H9 (cell line): ENCODE measurements at regions not wholly inside any gene's neighbourhood (a gene's known extent, or its start where the extent isn't known, plus 50 kb on each side); places are given as distances from the start of the nearest gene placed in this dataset.

ENCODE experiments used
- DNase-seq: peaks from one replicate; pipeline ENCODE4 v3.0.0-alpha.2; 2017
- H2AFZ ChIP-seq: one replicate; pipeline ENCODE4 v1.6.1; 2013; ENCODE audit warnings: mild to moderate bottlenecking, low read length, control low read depth, moderate library complexity
- H2AK5ac ChIP-seq: 2 replicates; pipeline ENCODE4 v1.6.1; 2013; ENCODE audit warnings: low read length, control low read depth, mixed read lengths; ENCODE audit not compliant: insufficient read length
- H2BK120ac ChIP-seq: one replicate; pipeline ENCODE4 v1.6.1; 2013; ENCODE audit warnings: low read depth, mild to moderate bottlenecking, low read length, control low read depth, inconsistent platforms; ENCODE audit not compliant: poor library complexity, severe bottlenecking
- H2BK12ac ChIP-seq: 2 replicates; pipeline ENCODE4 v1.6.1; 2013; ENCODE audit warnings: low read length, control low read depth, mixed read lengths, low read depth; ENCODE audit not compliant: insufficient read length
- H2BK15ac ChIP-seq: 2 replicates; pipeline ENCODE4 v1.6.1; 2013; ENCODE audit warnings: low read depth, low read length, control low read depth
- H2BK20ac ChIP-seq: one replicate; pipeline ENCODE4 v1.6.1; 2013; ENCODE audit warnings: low read depth, mild to moderate bottlenecking, low read length, control low read depth, inconsistent platforms; ENCODE audit not compliant: poor library complexity, severe bottlenecking
- H2BK5ac ChIP-seq: 2 replicates; pipeline ENCODE4 v1.6.1; 2013; ENCODE audit warnings: low read length, control low read depth, mixed read lengths; ENCODE audit not compliant: insufficient read length
- H3K14ac ChIP-seq: 2 replicates; pipeline ENCODE4 v1.6.1; 2013; ENCODE audit warnings: low read length, control low read depth; ENCODE audit not compliant: insufficient read depth
- H3K18ac ChIP-seq: 2 replicates; pipeline ENCODE4 v1.6.1; 2013; ENCODE audit warnings: low read depth, mild to moderate bottlenecking, mixed read lengths, low read length, control low read depth; ENCODE audit not compliant: insufficient read length
- H3K23ac ChIP-seq: 2 replicates; pipeline ENCODE4 v1.6.1; 2013; ENCODE audit warnings: low read length, control low read depth, mixed read lengths, low read depth; ENCODE audit not compliant: insufficient read length
- H3K23me2 ChIP-seq: 2 replicates; pipeline ENCODE4 v1.6.1; 2013; ENCODE audit warnings: low read depth, mild to moderate bottlenecking, mixed read lengths, low read length, control low read depth; ENCODE audit not compliant: insufficient read length, poor library complexity, severe bottlenecking
- H3K27ac ChIP-seq: 2 replicates; pipeline ENCODE4 v1.5.1; 2013; ENCODE audit warnings: low read length, control low read depth, mixed read lengths, low read depth; ENCODE audit not compliant: insufficient read length
- H3K27me3 ChIP-seq: 2 replicates; pipeline ENCODE4 v1.6.1; 2013; ENCODE audit warnings: low read length, control low read depth, inconsistent platforms; ENCODE audit not compliant: insufficient read depth
- H3K4ac ChIP-seq: 2 replicates; pipeline ENCODE4 v1.6.1; 2013; ENCODE audit warnings: low read depth, mild to moderate bottlenecking, control low read depth, inconsistent platforms, low read length, moderate library complexity
- H3K4me1 ChIP-seq: 2 replicates; pipeline ENCODE4 v1.6.1; 2013; ENCODE audit warnings: low read length, control low read depth, inconsistent platforms; ENCODE audit not compliant: insufficient read depth
- H3K4me2 ChIP-seq: 2 replicates; pipeline ENCODE4 v1.6.1; 2013; ENCODE audit warnings: low read length, control low read depth, mixed read lengths; ENCODE audit not compliant: insufficient read length, insufficient read depth
- H3K56ac ChIP-seq: 2 replicates; pipeline ENCODE4 v1.6.1; 2013; ENCODE audit warnings: low read depth, mild to moderate bottlenecking, mixed read lengths, low read length, control low read depth; ENCODE audit not compliant: insufficient read length
- H3K79me1 ChIP-seq: 2 replicates; pipeline ENCODE4 v1.6.1; 2013; ENCODE audit warnings: low read depth, mild to moderate bottlenecking, moderate library complexity, low read length, control low read depth, inconsistent platforms; ENCODE audit not compliant: insufficient read depth, poor library complexity, severe bottlenecking
- H3K79me2 ChIP-seq: 2 replicates; pipeline ENCODE4 v1.6.1; 2013; ENCODE audit warnings: low read length, control low read depth, inconsistent platforms; ENCODE audit not compliant: insufficient read depth
- H3K9ac ChIP-seq: 2 replicates; pipeline ENCODE4 v1.6.1; 2013; ENCODE audit warnings: low read length, control low read depth, mixed read lengths; ENCODE audit not compliant: insufficient read length; ENCODE audit errors: extremely low read depth
- H3K9me3 ChIP-seq: one replicate; pipeline ENCODE4 v1.6.1; 2013; ENCODE audit warnings: low read depth, low read length, inconsistent platforms; ENCODE audit not compliant: control insufficient read depth
- H3T11ph ChIP-seq: one replicate; pipeline ENCODE4 v1.6.1; 2013; ENCODE audit warnings: mild to moderate bottlenecking, low read length, control low read depth, inconsistent platforms
- H4K20me1 ChIP-seq: one replicate; pipeline ENCODE4 v1.6.1; 2013; ENCODE audit not compliant: control insufficient read depth, insufficient read length, insufficient read depth
- H4K5ac ChIP-seq: 2 replicates; pipeline ENCODE4 v1.6.1; 2013; ENCODE audit warnings: low read depth, mild to moderate bottlenecking, mixed read lengths, low read length, control low read depth; ENCODE audit not compliant: insufficient read length
- H4K8ac ChIP-seq: replicated peaks from 2 replicates; pipeline ENCODE4 v1.6.1; 2013; ENCODE audit warnings: low read length, control low read depth, mixed read lengths, low read depth; ENCODE audit not compliant: insufficient read length
- H4K91ac ChIP-seq: 2 replicates; pipeline ENCODE4 v1.6.1; 2013; ENCODE audit warnings: low read depth, mild to moderate bottlenecking, moderate library complexity, mixed read lengths, low read length, control low read depth; ENCODE audit not compliant: insufficient read length
- H3K27ac Mint-ChIP-seq, 3 experiments: 2 replicates in 2 of 3; 3 replicates in 1 of 3; pipeline ENCODE4 v1.8.0; 2020 to 2021; ENCODE audit warnings: mixed read lengths in 3 of 3, mild to moderate bottlenecking in 1 of 3, moderate library complexity in 1 of 3
- H3K27me3 Mint-ChIP-seq: 2 replicates; pipeline ENCODE4 v1.8.0; 2021; ENCODE audit warnings: low read depth, mild to moderate bottlenecking, moderate library complexity, mixed read lengths
- H3K36me3 Mint-ChIP-seq, 3 experiments: 2 replicates in 2 of 3; 3 replicates in 1 of 3; pipeline ENCODE4 v1.8.0; 2020 to 2021; ENCODE audit warnings: low read depth in 3 of 3, mixed read lengths in 3 of 3; ENCODE audit not compliant: insufficient read depth in 1 of 3
- H3K4me1 Mint-ChIP-seq, 2 experiments: 2 replicates each; pipeline ENCODE4 v1.8.0; 2020; ENCODE audit warnings: mixed read lengths in 2 of 2
- H3K4me3 Mint-ChIP-seq, 2 experiments: 2 replicates in 1 of 2; 3 replicates in 1 of 2; pipeline ENCODE4 v1.8.0; 2020 to 2021; ENCODE audit warnings: mild to moderate bottlenecking in 2 of 2, mixed read lengths in 2 of 2, moderate library complexity in 1 of 2
- H3K9me3 Mint-ChIP-seq, 2 experiments: 2 replicates in 1 of 2; 3 replicates in 1 of 2; pipeline ENCODE4 v1.8.0; 2020; ENCODE audit warnings: mild to moderate bottlenecking in 2 of 2, mixed read lengths in 2 of 2, moderate library complexity in 1 of 2
- CTCF ChIP-seq: fragments of 200-600 bp; sonication (generic); conservative IDR thresholded peaks from 3 replicates; pipeline ENCODE4 v1.8.0; 2021; ENCODE audit warnings: antibody characterized with exemption, mild to moderate bottlenecking
- WGBS: extraction: QIAGEN DNeasy Blood & Tissue Kit; methylation state at CpG from one replicate; pipeline ENCODE4 v1.1.7; 2013; ENCODE audit warnings: missing lambda C conversion rate, low lambda C conversion rate, mixed read lengths; ENCODE audit not compliant: insufficient read length; ENCODE audit errors: extremely low coverage; 5-methylcytosine and 5-hydroxymethylcytosine counted together

GRCh38 chr2:23149777-23150176, 235.2 kb upstream of the KLHL29 start:
- Histone ChIP-seq H3K18ac (no peak overlapping the region), H2BK5ac (no peak overlapping the region), H3K79me2 (no peaks in the 10 kb centered on the region; the same call in 1 of the 2 replicates), H4K20me1 (no peaks in the 10 kb centered on the region), H3K79me1 (no peaks in the 10 kb centered on the region), H3K23me2 (no peaks in the 10 kb centered on the region), H3K14ac (no peak overlapping the region), H2AFZ (no peak overlapping the region), H4K91ac (no peak overlapping the region), H3K27me3 (no peaks in the 10 kb centered on the region; the same call in 1 of the 2 replicates), H3K27ac (no peak overlapping the region), H3K9ac (no peak overlapping the region), H3K56ac (no peak overlapping the region), H2AK5ac (no peak overlapping the region), H3T11ph (no peak overlapping the region), H4K5ac (no peak overlapping the region), H2BK20ac (no peak overlapping the region), H4K8ac (no peak overlapping the region), H3K4ac (no peak overlapping the region), H2BK15ac (no peak overlapping the region), H3K4me1 (no peaks in the 10 kb centered on the region; the same call in 1 of the 2 replicates), H3K9me3 (no peaks in the 10 kb centered on the region), H3K4me2 (no peak overlapping the region), H2BK120ac (no peak overlapping the region), H2BK12ac (no peak overlapping the region), H3K23ac (no peak overlapping the region)
- H3K27ac Mint-ChIP-seq: no peak overlapping the region
- 0 out of 7 replicates have a peak, but pooled peaks cover 0 to 4% (median 0%) of the 10 kb centered on the region in 3 experiments for H3K36me3 Mint-ChIP-seq
- peaks cover 5% of the 10 kb centered on the region for H3K27me3 Mint-ChIP-seq
- H3K4me3 Mint-ChIP-seq: no peak overlapping the region
- H3K9me3 Mint-ChIP-seq: no peaks in the 10 kb centered on the region; a peak in 2 of 5 replicates
- no peak for DNase-seq
- peaks cover 10 to 13% of the 10 kb centered on the region in 2 experiments for H3K4me1 Mint-ChIP-seq
- WGBS: no CpG with 5 or more reads among the region's 2 CpGs
- TF ChIP-seq CTCF: no peak
